Fibroblast of lung (primary cell): ENCODE measurements at regions not wholly inside any gene's neighbourhood (a gene's known extent, or its start where the extent isn't known, plus 50 kb on each side); places are given as distances from the start of the nearest gene placed in this dataset.

ENCODE experiments used
- CTCF ChIP-seq, 2 donors: IDR thresholded peaks in 1 of 2; conservative IDR thresholded peaks in 1 of 2; 1 replicate in 1 of 2; 2 replicates in 1 of 2; pipeline ENCODE4 v1.5.1; 2011 to 2012; ENCODE audit warnings: low read length in 2 of 2, control low read depth in 1 of 2, inconsistent platforms in 1 of 2, low read depth in 1 of 2, mild to moderate bottlenecking in 1 of 2
- EZH2 ChIP-seq: IDR thresholded peaks from 2 replicates; pipeline ENCODE4 v1.5.1; 2012; ENCODE audit warnings: low read length, control low read depth, mild to moderate bottlenecking; ENCODE audit errors: missing control alignments

- TF ChIP-seq EZH2 (no peak), CTCF (conservative IDR thresholded peaks at IDR 0.05 in 1 of 2, IDR thresholded peaks at IDR 0.05 in 1 of 2; ENCODE audit: low read depth in 1 of 2, low read length in 2 of 2) (no peak)
Measured at GRCh38 chr11:15519911-15520310, 405.2 kb downstream of the INSC start.
